ENCODE measurements at regions not wholly inside any gene's neighbourhood (a gene's known extent, or its start where the extent isn't known, plus 50 kb on each side); places are given as distances from the start of the nearest gene placed in this dataset.

GRCh38 chrX:8105531-8105930 lies 65.5 kb downstream of the VCX2 start:
- no peaks in the 10 kb centered on the region for H3K4me1 Mint-ChIP-seq
- CTCF ChIA-PET = no interaction called here

GRCh38 chrX:8103655-8104054 lies 67.4 kb downstream of the VCX2 start:
- no peaks in the 10 kb centered on the region for H3K9me3 Mint-ChIP-seq
- POLR2A ChIA-PET = no interaction called here
- no peaks in the 10 kb centered on the region for H3K27me3 Mint-ChIP-seq
- no peaks in the 10 kb centered on the region for H3K36me3 Mint-ChIP-seq (ENCODE audit: low read depth)
- no peak overlapping the region for H3K4me3 Mint-ChIP-seq
- no peaks in the 10 kb centered on the region for H3K4me1 Mint-ChIP-seq
- CTCF ChIA-PET = no interaction called here
- no peak for DNase-seq
- H3K27ac Mint-ChIP-seq = no peak overlapping the region

More at GRCh38 chrX:8105531-8105930, 65.5 kb downstream of the VCX2 start:
- Mint-ChIP-seq H3K4me3 (no peak overlapping the region), H3K36me3 (ENCODE audit: low read depth) (no peaks in the 10 kb centered on the region), H3K27ac (no peak overlapping the region), H3K9me3 (no peaks in the 10 kb centered on the region), H3K27me3 (no peaks in the 10 kb centered on the region)
- POLR2A ChIA-PET = no interaction called here
- no peak for DNase-seq

GRCh38 chrX:8091510-8091909 lies 79.6 kb downstream of the VCX2 start:
- no peak for DNase-seq
- H3K27me3 Mint-ChIP-seq = no peaks in the 10 kb centered on the region
- CTCF ChIA-PET = no interaction called here
- no peaks in the 10 kb centered on the region for H3K9me3 Mint-ChIP-seq
- no peaks in the 10 kb centered on the region for H3K4me1 Mint-ChIP-seq
- POLR2A ChIA-PET = no interaction called here
- no peak overlapping the region for H3K4me3 Mint-ChIP-seq
- H3K27ac Mint-ChIP-seq = no peak overlapping the region
- no peaks in the 10 kb centered on the region for H3K36me3 Mint-ChIP-seq (ENCODE audit: low read depth)

- POLR2A ChIA-PET = no interaction called here
- Mint-ChIP-seq H3K4me3 (no peak overlapping the region), H3K36me3 (ENCODE audit: low read depth) (no peaks in the 10 kb centered on the region), H3K9me3 (no peaks in the 10 kb centered on the region), H3K27me3 (no peaks in the 10 kb centered on the region), H3K4me1 (no peaks in the 10 kb centered on the region), H3K27ac (no peak overlapping the region)
- CTCF ChIA-PET = no interaction called here
- DNase-seq = no peak
Observed at GRCh38 chrX:8090906-8091305, 80.2 kb downstream of the VCX2 start.

- H3K4me3 Mint-ChIP-seq = no peak overlapping the region
- CTCF ChIA-PET = no interaction called here
- no peak overlapping the region for H3K27ac Mint-ChIP-seq
- POLR2A ChIA-PET = no interaction called here
- H3K9me3 Mint-ChIP-seq = no peaks in the 10 kb centered on the region
- no peak for DNase-seq
- H3K27me3 Mint-ChIP-seq = no peaks in the 10 kb centered on the region
- H3K36me3 Mint-ChIP-seq (ENCODE audit: low read depth) = no peaks in the 10 kb centered on the region
- H3K4me1 Mint-ChIP-seq = no peaks in the 10 kb centered on the region
Observed at GRCh38 chrX:8090482-8090881, 80.6 kb downstream of the VCX2 start.

GRCh38 chrX:8089141-8089540 lies 81.9 kb downstream of the VCX2 start:
- Mint-ChIP-seq H3K36me3 (ENCODE audit: low read depth) (no peaks in the 10 kb centered on the region), H3K4me1 (no peaks in the 10 kb centered on the region), H3K4me3 (no peak overlapping the region), H3K27ac (no peak overlapping the region), H3K9me3 (no peaks in the 10 kb centered on the region), H3K27me3 (no peaks in the 10 kb centered on the region)
- CTCF ChIA-PET = no interaction called here
- POLR2A ChIA-PET = no interaction called here
- DNase-seq = no peak

- no peaks in the 10 kb centered on the region for H3K9me3 Mint-ChIP-seq
- H3K27me3 Mint-ChIP-seq = no peaks in the 10 kb centered on the region
- H3K36me3 Mint-ChIP-seq (ENCODE audit: low read depth) = no peaks in the 10 kb centered on the region
- no peak overlapping the region for H3K27ac Mint-ChIP-seq
- H3K4me3 Mint-ChIP-seq = no peak overlapping the region
- CTCF ChIA-PET = no interaction called here
- POLR2A ChIA-PET = no interaction called here
- H3K4me1 Mint-ChIP-seq = no peaks in the 10 kb centered on the region
- no peak for DNase-seq
Observed at GRCh38 chrX:8084006-8084405, 87.1 kb downstream of the VCX2 start.

- no peak overlapping the region for H3K4me3 Mint-ChIP-seq
- no peaks in the 10 kb centered on the region for H3K36me3 Mint-ChIP-seq (ENCODE audit: low read depth)
- ChIA-PET POLR2A (no interaction called here), CTCF (no interaction called here)
- H3K27ac Mint-ChIP-seq = no peak overlapping the region
- H3K9me3 Mint-ChIP-seq = no peaks in the 10 kb centered on the region
- no peaks in the 10 kb centered on the region for H3K4me1 Mint-ChIP-seq
- no peak for DNase-seq
- H3K27me3 Mint-ChIP-seq = no peaks in the 10 kb centered on the region
Observed at GRCh38 chrX:8083286-8083685, 87.8 kb downstream of the VCX2 start.

GRCh38 chrX:8075636-8076035 lies 95.4 kb downstream of the VCX2 start:
- Mint-ChIP-seq H3K27ac (no peak overlapping the region), H3K27me3 (no peaks in the 10 kb centered on the region), H3K36me3 (ENCODE audit: low read depth) (no peaks in the 10 kb centered on the region), H3K9me3 (no peaks in the 10 kb centered on the region), H3K4me3 (no peak overlapping the region), H3K4me1 (no peaks in the 10 kb centered on the region)
- no peak for DNase-seq
- ChIA-PET CTCF (no interaction called here), POLR2A (no interaction called here)

GRCh38 chrX:8067754-8068462 lies 103.2 kb downstream of the VCX2 start:
- Mint-ChIP-seq H3K36me3 (ENCODE audit: low read depth) (no peaks in the 10 kb centered on the region), H3K4me3 (no peak overlapping the region), H3K27me3 (no peaks in the 10 kb centered on the region), H3K4me1 (no peaks in the 10 kb centered on the region), H3K9me3 (no peaks in the 10 kb centered on the region), H3K27ac (no peak overlapping the region)
- CTCF ChIA-PET = no interaction called here
- POLR2A ChIA-PET = no interaction called here
- no peak for DNase-seq

GRCh38 chrX:8052909-8053308 lies 118.2 kb downstream of the VCX2 start:
- ChIA-PET CTCF (no interaction called here), POLR2A (no interaction called here)
- no peak overlapping the region for H3K27ac Mint-ChIP-seq
- no peaks in the 10 kb centered on the region for H3K9me3 Mint-ChIP-seq
- H3K4me1 Mint-ChIP-seq = no peaks in the 10 kb centered on the region
- H3K27me3 Mint-ChIP-seq = no peaks in the 10 kb centered on the region
- no peaks in the 10 kb centered on the region for H3K36me3 Mint-ChIP-seq (ENCODE audit: low read depth)
- no peak overlapping the region for H3K4me3 Mint-ChIP-seq
- DNase-seq = no peak

- H3K36me3 Mint-ChIP-seq (ENCODE audit: low read depth) = no peaks in the 10 kb centered on the region
- CTCF ChIA-PET = no interaction called here
- no peak for DNase-seq
- no peak overlapping the region for H3K4me3 Mint-ChIP-seq
- H3K4me1 Mint-ChIP-seq = no peaks in the 10 kb centered on the region
- POLR2A ChIA-PET = no interaction called here
- no peaks in the 10 kb centered on the region for H3K9me3 Mint-ChIP-seq
- H3K27me3 Mint-ChIP-seq = no peaks in the 10 kb centered on the region
- H3K27ac Mint-ChIP-seq = no peak overlapping the region
Observed at GRCh38 chrX:8049827-8050226, 121.2 kb downstream of the VCX2 start.

GRCh38 chrX:8048466-8048865 lies 121.3 kb upstream of the PNPLA4 start:
- Mint-ChIP-seq H3K27ac (no peak overlapping the region), H3K9me3 (no peaks in the 10 kb centered on the region), H3K27me3 (no peaks in the 10 kb centered on the region), H3K36me3 (ENCODE audit: low read depth) (no peaks in the 10 kb centered on the region), H3K4me1 (no peaks in the 10 kb centered on the region), H3K4me3 (no peak overlapping the region)
- ChIA-PET POLR2A (no interaction called here), CTCF (no interaction called here)
- DNase-seq = no peak

- DNase-seq = no peak
- no peaks in the 10 kb centered on the region for H3K4me1 Mint-ChIP-seq
- no peak overlapping the region for H3K4me3 Mint-ChIP-seq
- no peaks in the 10 kb centered on the region for H3K9me3 Mint-ChIP-seq
- POLR2A ChIA-PET = no interaction called here
- no peaks in the 10 kb centered on the region for H3K27me3 Mint-ChIP-seq
- H3K36me3 Mint-ChIP-seq (ENCODE audit: low read depth) = no peaks in the 10 kb centered on the region
- CTCF ChIA-PET = no interaction called here
- no peak overlapping the region for H3K27ac Mint-ChIP-seq
Observed at GRCh38 chrX:8044947-8045346, 117.7 kb upstream of the PNPLA4 start.

GRCh38 chrX:8043546-8043945 lies 116.3 kb upstream of the PNPLA4 start:
- no peak for DNase-seq
- Mint-ChIP-seq H3K4me1 (no peaks in the 10 kb centered on the region), H3K9me3 (no peaks in the 10 kb centered on the region), H3K36me3 (ENCODE audit: low read depth) (no peaks in the 10 kb centered on the region), H3K27me3 (no peaks in the 10 kb centered on the region), H3K4me3 (no peak overlapping the region), H3K27ac (no peak overlapping the region)
- ChIA-PET CTCF (no interaction called here), POLR2A (no interaction called here)
